Mucosa of descending colon (tissue), 3 donors: ENCODE measurements at regions not wholly inside any gene's neighbourhood (a gene's known extent, or its start where the extent isn't known, plus 50 kb on each side); places are given as distances from the start of the nearest gene placed in this dataset.

Experiments used
- ATAC-seq: fragments of 200-7000 bp; cut with Tn5 transposase; one replicate; pipeline ENCODE4 v1.9.1; 2020; ENCODE audit warnings: mild to moderate bottlenecking, moderate library complexity
- DNase-seq, 3 donors: peaks; one replicate each; pipeline ENCODE4 v3.0.0-alpha.2; 2020
- H3K36me3 ChIP-seq: fragments of 200-600 bp; one replicate; pipeline ENCODE4 v1.8.0; 2021; ENCODE audit warnings: low read depth, mild to moderate bottlenecking
- H3K4me1 ChIP-seq: fragments of 200-600 bp; one replicate; pipeline ENCODE4 v1.8.0; 2021; ENCODE audit warnings: low read depth, mild to moderate bottlenecking
- H3K4me3 ChIP-seq: fragments of 200-600 bp; one replicate; pipeline ENCODE4 v1.8.0; 2021; ENCODE audit warnings: mild to moderate bottlenecking
- H3K9me3 ChIP-seq: fragments of 200-600 bp; one replicate; pipeline ENCODE4 v1.8.0; 2021; ENCODE audit warnings: mild to moderate bottlenecking
- intact Hi-C, 2 donors: fragments of 100-400 bp; cut with DNase I in 1 of 2; cut with micrococcal nuclease in 1 of 2; formaldehyde crosslinking; loops; one replicate each; pipeline versions ENCODE4 v1.11.0 to v1.11.1; 2022; cut with DNase I, micrococcal nuclease
- TF ChIP-seq, protein P1 (sequence below): fragments of 200-600 bp; IDR thresholded peaks from one replicate; pipeline ENCODE4 v1.8.0; 2022; ENCODE audit warnings: antibody characterized with exemption, mild to moderate bottlenecking
- donor health status: DM: no; HTN: no; CAD: no; lungs with moderate emphysema.
- donor health status: DM: no; HTN: no; CAD: no.
- donor health status: DM: no; HTN: yes; CAD: no.

DNA sequence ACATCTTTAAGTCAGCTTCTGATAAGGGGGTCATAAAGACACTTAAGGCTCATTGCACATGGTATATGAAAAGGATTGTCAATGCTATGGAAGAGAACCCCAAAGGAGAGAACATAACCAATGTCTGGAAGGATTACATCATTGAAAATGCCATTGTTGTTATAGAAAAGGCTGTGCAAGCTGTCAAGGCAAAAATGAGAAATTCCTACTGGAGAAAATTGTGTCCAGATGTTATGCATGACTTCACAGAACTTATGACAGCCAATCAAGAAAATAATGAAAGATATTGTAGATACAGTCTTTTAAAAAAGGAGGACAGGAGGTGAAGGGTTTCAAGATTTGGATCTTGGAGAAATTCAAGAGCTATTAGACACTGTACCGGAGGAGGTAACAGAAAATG, 96.3 kb upstream of the MBNL1 start:
- ATAC-seq: no peak
- H3K4me3 ChIP-seq: no peak overlapping the region
- intact Hi-C loops: no loop called here
- DNase-seq: no peak
- no peaks in the 10 kb centered on the region for H3K9me3 ChIP-seq
- no peaks in the 10 kb centered on the region for H3K4me1 ChIP-seq
- TF ChIP-seq, protein P1, sequence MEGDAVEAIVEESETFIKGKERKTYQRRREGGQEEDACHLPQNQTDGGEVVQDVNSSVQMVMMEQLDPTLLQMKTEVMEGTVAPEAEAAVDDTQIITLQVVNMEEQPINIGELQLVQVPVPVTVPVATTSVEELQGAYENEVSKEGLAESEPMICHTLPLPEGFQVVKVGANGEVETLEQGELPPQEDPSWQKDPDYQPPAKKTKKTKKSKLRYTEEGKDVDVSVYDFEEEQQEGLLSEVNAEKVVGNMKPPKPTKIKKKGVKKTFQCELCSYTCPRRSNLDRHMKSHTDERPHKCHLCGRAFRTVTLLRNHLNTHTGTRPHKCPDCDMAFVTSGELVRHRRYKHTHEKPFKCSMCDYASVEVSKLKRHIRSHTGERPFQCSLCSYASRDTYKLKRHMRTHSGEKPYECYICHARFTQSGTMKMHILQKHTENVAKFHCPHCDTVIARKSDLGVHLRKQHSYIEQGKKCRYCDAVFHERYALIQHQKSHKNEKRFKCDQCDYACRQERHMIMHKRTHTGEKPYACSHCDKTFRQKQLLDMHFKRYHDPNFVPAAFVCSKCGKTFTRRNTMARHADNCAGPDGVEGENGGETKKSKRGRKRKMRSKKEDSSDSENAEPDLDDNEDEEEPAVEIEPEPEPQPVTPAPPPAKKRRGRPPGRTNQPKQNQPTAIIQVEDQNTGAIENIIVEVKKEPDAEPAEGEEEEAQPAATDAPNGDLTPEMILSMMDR: no peak
- no peaks in the 10 kb centered on the region for H3K36me3 ChIP-seq

DNA sequence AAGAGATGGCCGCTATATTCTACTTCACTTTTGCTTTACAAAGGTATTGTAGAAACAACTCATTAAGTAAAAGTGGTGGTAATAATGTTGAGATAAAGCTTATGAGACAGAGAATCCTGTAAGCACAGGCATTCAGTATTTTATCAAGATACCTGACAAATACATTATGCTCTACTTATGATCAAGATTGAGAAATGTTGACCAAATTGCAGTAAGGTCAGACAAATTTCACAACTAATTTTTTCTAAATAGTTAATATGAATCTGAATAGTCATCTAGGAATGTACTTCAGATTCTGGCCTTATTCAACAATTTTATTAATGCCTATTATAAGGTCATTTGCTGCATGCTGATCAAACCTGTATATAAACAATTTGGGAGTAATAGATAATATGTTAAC, 95.1 kb upstream of the MBNL1 start:
- TF ChIP-seq, protein P1: no peak
- Histone ChIP-seq H3K4me1 (no peaks in the 10 kb centered on the region), H3K36me3 (no peaks in the 10 kb centered on the region), H3K9me3 (no peaks in the 10 kb centered on the region), H3K4me3 (no peak overlapping the region)
- intact Hi-C loops: no loop called here
- DNase-seq (no peak), ATAC-seq (no peak)

DNA sequence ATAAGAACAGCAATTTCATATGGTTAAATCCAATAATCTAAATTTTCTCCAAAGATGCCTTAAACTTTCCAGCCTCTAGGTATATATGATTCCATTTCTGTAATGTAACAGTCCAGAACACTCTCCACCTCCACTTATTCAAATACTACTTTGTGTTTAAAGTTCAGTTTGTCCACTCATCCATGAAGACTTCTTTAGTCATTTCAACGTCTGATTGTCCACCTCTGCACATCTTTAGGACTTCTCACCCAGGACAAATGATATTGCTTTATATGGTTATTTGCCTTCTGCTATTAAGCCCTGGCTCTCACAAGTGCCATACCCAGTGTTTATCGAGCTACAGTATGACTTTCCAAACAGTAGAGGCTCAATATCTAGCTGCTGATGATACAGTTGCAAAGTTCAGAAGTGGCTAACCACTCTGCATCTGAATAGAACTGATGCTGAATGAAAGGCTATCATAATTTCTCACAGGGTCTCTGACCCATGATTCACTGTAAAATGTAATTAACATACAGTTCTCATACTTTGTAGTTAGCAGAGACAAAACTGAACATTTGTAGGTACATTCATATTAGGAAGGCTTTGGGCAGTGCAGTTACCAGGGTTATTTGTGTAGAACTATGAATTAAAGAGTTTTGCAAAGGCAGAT, 93.7 kb upstream of the MBNL1 start:
- intact Hi-C loops: no loop called here
- ATAC-seq: no peak
- TF ChIP-seq, protein P1: no peak
- DNase-seq: no peak
- Histone ChIP-seq H3K9me3 (no peaks in the 10 kb centered on the region), H3K36me3 (no peaks in the 10 kb centered on the region), H3K4me1 (no peaks in the 10 kb centered on the region), H3K4me3 (no peak overlapping the region)

DNA sequence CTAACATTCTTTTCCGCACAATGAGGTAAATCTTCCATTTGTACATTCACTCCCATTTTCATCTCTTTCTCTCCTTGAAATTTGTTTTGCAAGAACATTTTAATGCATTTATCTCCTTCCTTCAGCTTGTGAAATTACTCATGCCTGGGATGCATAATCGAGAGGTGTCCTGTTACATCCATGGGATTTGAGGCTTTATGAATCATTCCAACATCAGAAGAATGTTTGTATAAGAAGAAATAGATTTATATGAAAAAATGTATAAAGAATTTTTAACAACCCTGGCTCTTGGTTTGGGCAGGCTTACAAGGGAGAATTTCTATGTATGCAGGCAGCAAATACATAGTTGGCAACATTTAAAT, 93.2 kb upstream of the MBNL1 start:
- H3K4me3 ChIP-seq: no peak overlapping the region
- no peak for ATAC-seq
- TF ChIP-seq, protein P1: no peak
- no peaks in the 10 kb centered on the region for H3K9me3 ChIP-seq
- no peaks in the 10 kb centered on the region for H3K36me3 ChIP-seq
- H3K4me1 ChIP-seq: no peaks in the 10 kb centered on the region
- no peak for DNase-seq
- intact Hi-C loops: no loop called here

DNA sequence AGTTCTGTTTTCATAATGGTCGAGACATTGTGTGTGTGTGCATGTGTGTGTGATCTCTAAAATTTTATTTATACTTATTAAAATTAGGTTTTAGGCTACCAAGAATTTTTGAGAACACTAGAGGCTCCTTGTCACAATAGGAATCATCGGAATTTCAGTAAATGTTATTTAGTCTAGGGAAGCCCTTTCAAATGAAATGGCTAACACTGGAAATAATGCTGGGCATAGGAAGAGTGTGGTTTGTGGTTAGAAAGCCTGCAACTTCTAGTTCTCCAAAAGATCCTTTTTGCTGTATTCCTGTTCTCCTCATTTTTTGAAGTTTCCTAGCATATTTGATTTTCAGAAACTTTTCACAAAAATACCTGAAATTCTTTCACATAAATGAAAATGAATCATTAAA, 92.5 kb upstream of the MBNL1 start:
- Histone ChIP-seq H3K4me3 (no peak overlapping the region), H3K4me1 (no peaks in the 10 kb centered on the region), H3K36me3 (no peaks in the 10 kb centered on the region), H3K9me3 (no peaks in the 10 kb centered on the region)
- DNase-seq (no peak), ATAC-seq (no peak)
- intact Hi-C loops: no loop called here
- TF ChIP-seq, protein P1: no peak

DNA sequence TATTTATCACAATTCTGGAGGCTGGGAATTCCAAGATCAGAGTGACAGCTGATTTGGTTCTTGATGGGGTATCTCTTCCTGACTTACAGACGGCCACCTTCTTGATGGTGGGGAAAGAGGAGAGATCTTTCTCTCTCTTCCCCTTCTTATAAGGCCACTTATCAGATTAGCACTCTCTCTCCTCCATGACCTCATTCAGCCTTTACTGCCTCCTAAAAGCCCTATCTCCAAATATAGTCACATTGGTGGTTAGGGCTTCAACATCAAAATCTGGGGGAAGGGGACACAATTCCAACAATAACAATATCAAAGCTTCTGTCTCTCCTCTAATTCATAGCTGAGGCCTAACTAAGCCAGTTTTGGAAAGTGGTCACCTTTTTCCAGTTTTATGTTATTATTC, 91.7 kb upstream of the MBNL1 start:
- ATAC-seq: no peak
- TF ChIP-seq, protein P1: no peak
- Histone ChIP-seq H3K9me3 (no peaks in the 10 kb centered on the region), H3K4me3 (no peak overlapping the region), H3K36me3 (no peaks in the 10 kb centered on the region), H3K4me1 (no peaks in the 10 kb centered on the region)
- DNase-seq: no peak
- intact Hi-C loops: no loop called here
